Fibroblast of lung (primary cell): ENCODE measurements at regions not wholly inside any gene's neighbourhood (a gene's known extent, or its start where the extent isn't known, plus 50 kb on each side); places are given as distances from the start of the nearest gene placed in this dataset.
"Not testable (repeated sequence)": the region's sequence is repeated elsewhere in the genome, so short reads cannot be mapped to it uniquely, and the experiment has no call there.

Source experiments
- EZH2 ChIP-seq: IDR thresholded peaks from 2 replicates; pipeline ENCODE4 v1.5.1; 2012; ENCODE audit warnings: low read length, control low read depth, mild to moderate bottlenecking; ENCODE audit errors: missing control alignments
- TF ChIP-seq, protein P1 (sequence below), 2 donors: IDR thresholded peaks in 1 of 2; conservative IDR thresholded peaks in 1 of 2; 1 replicate in 1 of 2; 2 replicates in 1 of 2; pipeline ENCODE4 v1.5.1; 2011 to 2012; ENCODE audit warnings: low read length in 2 of 2, control low read depth in 1 of 2, inconsistent platforms in 1 of 2, low read depth in 1 of 2, mild to moderate bottlenecking in 1 of 2

- TF ChIP-seq, protein P1, sequence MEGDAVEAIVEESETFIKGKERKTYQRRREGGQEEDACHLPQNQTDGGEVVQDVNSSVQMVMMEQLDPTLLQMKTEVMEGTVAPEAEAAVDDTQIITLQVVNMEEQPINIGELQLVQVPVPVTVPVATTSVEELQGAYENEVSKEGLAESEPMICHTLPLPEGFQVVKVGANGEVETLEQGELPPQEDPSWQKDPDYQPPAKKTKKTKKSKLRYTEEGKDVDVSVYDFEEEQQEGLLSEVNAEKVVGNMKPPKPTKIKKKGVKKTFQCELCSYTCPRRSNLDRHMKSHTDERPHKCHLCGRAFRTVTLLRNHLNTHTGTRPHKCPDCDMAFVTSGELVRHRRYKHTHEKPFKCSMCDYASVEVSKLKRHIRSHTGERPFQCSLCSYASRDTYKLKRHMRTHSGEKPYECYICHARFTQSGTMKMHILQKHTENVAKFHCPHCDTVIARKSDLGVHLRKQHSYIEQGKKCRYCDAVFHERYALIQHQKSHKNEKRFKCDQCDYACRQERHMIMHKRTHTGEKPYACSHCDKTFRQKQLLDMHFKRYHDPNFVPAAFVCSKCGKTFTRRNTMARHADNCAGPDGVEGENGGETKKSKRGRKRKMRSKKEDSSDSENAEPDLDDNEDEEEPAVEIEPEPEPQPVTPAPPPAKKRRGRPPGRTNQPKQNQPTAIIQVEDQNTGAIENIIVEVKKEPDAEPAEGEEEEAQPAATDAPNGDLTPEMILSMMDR (conservative IDR thresholded peaks at IDR 0.05 in 1 of 2, IDR thresholded peaks at IDR 0.05 in 1 of 2; ENCODE audit: low read depth in 1 of 2, low read length in 2 of 2): not testable (repeated sequence)
- TF ChIP-seq EZH2: not testable (repeated sequence)
Observed at GRCh38 chr5:62837330-62837729, 258.7 kb downstream of the LRRC70 start.
